GM10266 (cell line): ENCODE measurements at regions not wholly inside any gene's neighbourhood (a gene's known extent, or its start where the extent isn't known, plus 50 kb on each side); places are given as distances from the start of the nearest gene placed in this dataset.

ENCODE experiments used
- DNase-seq: peaks from one replicate; pipeline ENCODE4 v3.0.0; 2012; ENCODE audit errors: extremely low spot score
- CTCF ChIP-seq: IDR thresholded peaks from 2 replicates; pipeline ENCODE4 v1.5.1; 2012; ENCODE audit warnings: mild to moderate bottlenecking, low read depth; ENCODE audit not compliant: control insufficient read depth, insufficient read depth; ENCODE audit errors: missing control alignments

GRCh38 chr17:79545251-79546005, 65.4 kb downstream of the RBFOX3 start:
- no peak for TF ChIP-seq CTCF

GRCh38 chr17:79544142-79544914, 66.5 kb downstream of the RBFOX3 start:
- DNase-seq, result no peak
- no peak for TF ChIP-seq CTCF

More at GRCh38 chr17:79545251-79546005, 65.4 kb downstream of the RBFOX3 start:
- DNase-seq, result no peak

GRCh38 chr17:79543531-79543930, 67.3 kb downstream of the RBFOX3 start:
- DNase-seq, result no peak
- no peak for TF ChIP-seq CTCF

- DNase-seq, result no peak
- no peak for TF ChIP-seq CTCF
Observed at GRCh38 chr17:79542718-79543117, 68.1 kb downstream of the RBFOX3 start.

- TF ChIP-seq CTCF, result no peak
- DNase-seq, result no peak
Observed at GRCh38 chr17:79541056-79541850, 69.6 kb downstream of the RBFOX3 start.

- no peak for DNase-seq
- TF ChIP-seq CTCF, result no peak
Observed at GRCh38 chr17:79539944-79540705, 70.7 kb downstream of the RBFOX3 start.
